NCI-H82 treated with DMSO at 0.1 percent for 48 hours (cell line): ENCODE measurements at regions not wholly inside any gene's neighbourhood (a gene's known extent, or its start where the extent isn't known, plus 50 kb on each side); places are given as distances from the start of the nearest gene placed in this dataset.
"Not testable (repeated sequence)": the region's sequence is repeated elsewhere in the genome, so short reads cannot be mapped to it uniquely, and the experiment has no call there.

ENCODE experiments used
- DNase-seq: peaks from one replicate; lab custom pipeline; 2025; ENCODE audit not compliant: unreplicated experiment; lab: John Stamatoyannopoulos, UW

DNA sequence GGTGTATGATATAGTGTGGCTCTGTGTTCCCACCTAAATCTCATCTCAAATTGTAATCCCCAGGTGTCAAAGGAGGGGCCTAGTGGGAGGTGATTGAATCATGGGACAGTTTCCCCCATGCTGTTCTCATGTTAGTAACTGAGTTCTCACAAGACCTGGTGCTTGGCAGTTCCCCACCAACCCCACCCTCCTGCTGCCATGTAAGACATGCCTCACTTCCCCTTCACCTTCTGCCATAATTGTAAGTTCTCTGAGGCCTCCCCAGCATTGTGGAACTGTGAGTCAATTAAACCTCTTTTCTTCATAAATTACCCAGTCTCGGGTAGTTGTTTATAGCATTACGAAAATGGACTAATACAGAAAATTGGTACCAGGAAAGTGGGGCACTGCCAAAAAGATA lies 1705.3 kb downstream of the NCAM2 start:
- no peak for DNase-seq

DNA sequence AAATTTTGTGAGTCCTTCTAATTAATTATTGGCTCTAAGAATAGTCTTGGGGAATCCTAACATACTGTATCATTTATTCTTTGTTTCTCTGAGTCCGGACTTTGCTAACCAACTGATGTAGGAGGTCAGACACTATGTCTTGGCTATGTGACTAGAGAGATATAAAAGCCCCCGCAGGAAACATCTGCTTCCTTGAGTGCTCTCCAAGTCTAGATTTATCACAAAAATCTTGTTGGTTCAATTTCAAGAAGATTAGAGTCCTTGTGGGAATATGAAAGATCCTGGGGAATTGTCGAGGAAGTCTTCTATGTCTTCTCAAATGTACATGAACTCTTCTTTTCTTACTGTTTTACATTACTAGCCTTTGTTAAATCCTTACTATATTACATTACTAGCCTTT lies 1712.5 kb downstream of the NCAM2 start:
- no peak for DNase-seq

DNA sequence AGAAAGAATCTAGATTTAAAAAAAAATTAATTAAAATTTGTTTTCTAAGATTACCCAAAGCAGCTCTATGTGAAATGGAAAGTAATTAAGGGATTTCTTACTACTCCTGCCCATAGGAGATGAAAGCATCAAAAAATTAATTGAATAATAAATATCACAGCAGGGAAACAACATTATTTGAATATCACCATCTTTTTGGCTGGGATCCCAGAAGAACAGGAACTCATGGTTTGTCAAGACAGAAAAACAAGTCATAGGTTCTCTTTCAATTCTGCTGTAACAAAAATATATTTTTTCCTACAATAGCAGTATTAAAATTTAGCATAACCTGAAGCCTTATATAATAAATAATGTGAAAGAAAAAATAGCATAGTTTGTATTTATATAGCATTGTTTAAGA lies 1713.4 kb downstream of the NCAM2 start:
- DNase-seq = no peak

DNA sequence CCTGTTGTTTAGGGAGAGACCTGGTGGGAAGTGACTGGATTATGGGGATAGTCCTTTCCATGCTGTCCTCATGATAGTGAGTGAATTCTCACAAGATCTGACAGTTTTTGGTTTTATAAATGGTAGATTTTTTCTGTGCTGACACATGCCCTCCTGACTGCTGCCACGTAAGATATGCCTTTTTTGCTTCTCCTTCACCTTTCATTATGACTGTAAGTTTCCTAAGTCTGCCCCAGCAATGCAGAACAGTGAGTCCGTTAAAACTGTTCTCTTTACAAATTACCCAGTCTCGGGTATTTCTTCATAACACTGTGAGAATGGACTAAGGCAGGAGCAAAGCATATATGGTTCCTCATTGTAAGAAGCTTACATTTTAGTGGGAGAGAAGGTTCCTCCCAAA lies 1727.2 kb downstream of the NCAM2 start:
- no peak for DNase-seq

DNA sequence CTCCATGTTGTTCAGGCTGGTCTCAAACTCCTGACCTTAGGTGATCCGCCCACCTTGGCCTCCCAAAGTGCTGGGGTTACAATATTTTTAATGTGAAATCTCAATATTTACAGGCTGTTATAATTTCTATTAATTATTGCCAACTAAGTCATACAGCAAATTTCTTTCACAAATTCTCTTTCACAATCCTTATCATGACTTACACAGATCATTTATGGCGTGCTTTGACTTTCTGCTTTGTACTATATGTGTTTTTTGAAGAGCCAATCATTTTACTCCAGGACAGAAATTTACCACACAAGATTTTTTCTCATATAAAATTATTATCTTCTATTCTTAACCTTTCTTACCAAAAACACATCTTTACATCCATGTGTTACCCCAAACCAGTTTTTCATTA lies 1729.9 kb downstream of the NCAM2 start:
- DNase-seq = no peak

DNA sequence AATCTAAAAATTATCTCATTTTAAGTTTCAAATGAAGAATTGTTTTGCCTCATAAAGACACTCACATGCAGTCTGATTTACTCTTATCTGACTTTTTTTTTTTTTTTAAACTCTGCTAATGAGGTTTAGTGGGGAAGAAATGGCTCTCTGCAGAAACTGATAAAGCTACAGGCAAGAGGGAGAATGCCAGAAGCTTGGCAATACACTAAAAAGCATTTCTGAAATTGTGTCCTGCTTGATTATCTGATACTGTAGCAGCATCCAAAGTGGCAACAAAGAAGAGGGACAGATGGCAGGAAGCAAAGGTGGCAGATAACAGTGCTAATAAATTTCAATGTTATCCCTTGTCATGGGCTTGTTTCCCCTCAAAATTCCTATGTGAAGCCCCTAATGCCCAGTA lies 1744.9 kb downstream of the NCAM2 start:
- no peak for DNase-seq

DNA sequence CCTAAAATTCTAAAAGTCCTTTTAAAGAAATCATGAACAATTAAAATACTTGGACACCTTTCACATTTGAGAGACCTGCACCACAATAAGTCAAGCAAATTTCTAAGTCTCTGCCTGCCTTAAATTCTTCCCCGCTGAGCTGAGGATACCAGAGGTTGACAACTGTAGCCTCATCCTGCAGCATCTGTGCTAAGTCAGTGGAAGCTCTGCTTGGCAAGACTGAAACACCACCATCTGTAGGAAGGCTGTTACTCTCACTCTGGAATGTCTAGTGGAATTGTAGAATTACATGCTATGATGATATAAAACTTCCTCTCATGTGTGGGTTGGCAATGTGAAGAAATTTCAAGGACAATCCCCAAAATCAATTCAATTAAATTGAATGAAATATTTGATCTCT lies 1756.5 kb downstream of the NCAM2 start:
- DNase-seq = no peak

DNA sequence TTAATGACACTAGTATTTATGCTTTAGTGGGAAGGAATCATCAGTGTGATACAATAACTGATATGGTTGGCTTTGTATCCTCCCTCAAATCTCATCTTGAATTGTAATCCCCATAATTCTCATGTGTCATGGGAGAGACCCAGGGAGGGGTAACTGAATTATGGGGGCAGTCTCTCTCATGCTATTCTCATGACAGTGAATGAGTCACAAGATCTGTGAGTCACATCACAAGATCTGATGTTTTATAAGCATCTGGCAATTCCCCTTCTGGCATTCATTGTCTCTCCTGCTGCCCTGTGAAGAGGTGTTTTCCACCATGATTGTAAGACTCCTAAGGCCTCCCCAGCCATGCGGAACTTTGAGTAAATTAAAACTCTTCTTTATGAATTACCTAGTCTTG lies 1760.3 kb downstream of the NCAM2 start:
- no peak for DNase-seq

DNA sequence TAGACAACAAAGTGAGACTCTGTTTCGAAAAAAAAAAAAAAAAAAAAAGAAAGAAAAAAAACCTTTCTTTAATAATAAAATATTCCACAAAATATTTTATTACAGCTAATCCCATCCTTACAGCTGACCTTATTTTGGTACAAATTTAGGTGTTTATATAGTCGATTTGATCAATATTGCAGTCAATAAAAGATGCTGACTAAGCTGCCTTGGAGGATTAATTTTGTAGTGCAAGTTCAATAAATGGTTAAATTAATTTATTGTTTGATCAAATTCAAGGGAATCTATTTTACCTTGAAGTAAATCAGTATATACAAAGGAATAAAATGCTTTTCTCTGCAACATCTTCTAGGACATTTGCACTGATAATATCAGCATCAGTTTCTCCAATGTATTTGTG lies 1764.3 kb downstream of the NCAM2 start:
- DNase-seq = no peak

DNA sequence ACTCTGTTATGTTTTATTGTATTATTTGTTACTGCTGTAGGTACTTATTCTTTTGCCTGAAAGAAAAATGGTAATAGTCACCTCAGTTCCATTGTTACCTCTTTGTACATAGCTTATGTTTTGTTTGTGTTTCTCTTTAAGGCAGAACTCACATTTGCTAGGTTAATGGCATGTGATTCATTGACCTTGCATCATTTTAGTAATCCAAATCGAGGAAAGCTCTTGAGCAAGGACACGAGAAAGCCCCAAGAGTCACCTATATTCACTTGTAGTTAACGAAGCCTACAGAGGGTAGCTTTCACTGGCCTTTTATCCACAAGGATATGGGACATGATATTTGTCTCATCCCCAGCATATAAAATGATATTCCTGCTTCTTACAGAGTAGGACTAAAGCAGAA lies 1765.2 kb downstream of the NCAM2 start:
- DNase-seq = no peak

DNA sequence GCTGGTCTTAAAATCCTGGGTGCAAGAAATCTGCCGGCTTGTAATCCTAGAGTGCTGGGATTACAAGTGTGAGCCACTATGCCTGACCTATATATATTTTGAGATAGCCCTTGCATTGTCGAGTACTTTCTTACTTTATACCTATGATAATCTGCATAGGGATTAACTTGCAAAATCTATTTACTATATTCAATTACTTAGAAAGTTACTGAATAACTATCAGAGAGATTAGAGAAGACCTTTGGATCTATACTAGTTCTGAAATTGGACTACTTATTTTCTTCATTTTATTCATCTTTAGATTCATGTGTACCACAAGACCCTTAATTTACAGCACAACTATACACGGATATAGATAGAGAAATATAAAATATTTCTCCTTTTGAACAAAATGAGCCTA lies 1766.0 kb downstream of the NCAM2 start:
- no peak for DNase-seq

DNA sequence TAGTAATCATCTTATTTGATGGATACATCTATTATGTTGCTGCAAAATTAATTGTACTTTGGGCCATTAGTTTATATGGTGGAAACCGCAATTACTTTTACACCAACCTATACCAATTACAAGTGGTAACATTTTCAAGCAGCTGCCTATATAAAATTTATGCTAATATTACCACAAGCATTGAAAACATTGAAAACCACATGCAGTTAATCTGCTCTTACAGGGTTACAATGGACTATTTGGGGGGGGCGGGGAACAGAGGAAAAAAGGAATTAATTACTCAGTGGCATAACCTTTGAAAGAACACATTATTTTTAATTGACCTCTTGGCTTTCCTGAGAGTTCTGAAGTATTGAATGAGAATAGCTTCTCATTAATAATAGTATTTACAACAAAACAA lies 1793.2 kb downstream of the NCAM2 start:
- no peak for DNase-seq

DNA sequence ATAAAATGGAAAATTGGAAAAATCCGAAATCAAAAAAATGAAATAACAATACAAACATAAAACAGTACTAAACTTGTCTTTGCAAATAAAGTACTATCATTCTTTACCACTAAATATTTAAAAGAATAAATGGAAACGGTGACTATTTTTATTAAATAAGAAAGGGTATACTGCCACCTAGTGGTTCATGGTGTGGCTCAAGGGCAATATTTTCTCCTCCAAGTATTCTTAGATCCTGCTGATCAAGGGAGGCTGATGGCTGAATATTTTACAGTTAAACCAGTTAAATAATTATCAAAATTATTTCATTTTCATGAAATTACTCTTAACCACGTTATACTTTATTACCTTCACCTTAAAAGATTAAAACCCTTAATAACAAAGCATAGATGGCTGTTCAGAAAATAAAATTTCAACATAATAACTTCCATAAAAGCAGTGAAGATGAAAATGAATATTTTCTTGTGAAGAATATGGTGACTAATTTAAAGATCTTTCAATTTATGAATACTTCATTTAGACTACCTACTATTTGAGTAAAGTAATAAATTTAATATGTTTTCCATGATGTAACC lies 1793.9 kb downstream of the NCAM2 start:
- DNase-seq = peak; percentile 12

DNA sequence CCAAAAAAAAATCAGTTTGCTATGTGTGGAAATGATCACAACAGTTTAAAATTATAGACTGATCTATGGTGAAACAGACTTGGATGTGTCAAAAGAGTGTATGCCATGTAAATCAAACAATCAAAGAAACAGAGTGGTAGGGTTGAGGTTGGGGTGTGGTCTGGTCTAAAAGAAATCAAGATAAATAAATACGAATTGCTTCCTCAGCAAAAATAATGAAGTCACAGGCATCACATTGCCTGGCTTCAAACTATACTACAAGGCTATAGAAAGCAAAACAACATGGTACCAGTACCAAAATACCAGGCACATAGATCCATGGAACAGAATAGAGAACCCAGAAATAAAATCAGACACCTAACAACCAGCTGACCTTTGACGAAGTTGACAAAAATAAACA lies 1796.9 kb downstream of the NCAM2 start:
- no peak for DNase-seq

DNA sequence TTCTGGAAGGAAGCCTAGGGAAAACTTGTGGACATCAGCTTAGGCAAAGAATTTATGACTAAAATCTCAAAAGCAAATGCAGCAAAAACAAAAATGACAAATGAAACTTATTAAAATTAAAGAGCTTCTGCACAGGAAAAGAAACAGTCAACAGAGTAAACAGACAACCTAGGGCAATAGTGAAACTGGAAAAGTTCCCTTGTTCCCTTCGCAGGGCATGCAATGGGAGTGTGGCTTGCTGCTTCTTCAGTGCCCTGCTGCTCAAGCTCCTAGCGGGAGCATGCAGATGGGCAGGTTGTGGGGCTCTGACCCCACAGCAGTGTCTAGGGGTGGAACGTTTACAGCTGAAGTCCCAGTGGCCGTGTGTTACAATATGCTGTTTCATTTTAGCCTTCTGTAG lies 1797.4 kb downstream of the NCAM2 start:
- no peak for DNase-seq

DNA sequence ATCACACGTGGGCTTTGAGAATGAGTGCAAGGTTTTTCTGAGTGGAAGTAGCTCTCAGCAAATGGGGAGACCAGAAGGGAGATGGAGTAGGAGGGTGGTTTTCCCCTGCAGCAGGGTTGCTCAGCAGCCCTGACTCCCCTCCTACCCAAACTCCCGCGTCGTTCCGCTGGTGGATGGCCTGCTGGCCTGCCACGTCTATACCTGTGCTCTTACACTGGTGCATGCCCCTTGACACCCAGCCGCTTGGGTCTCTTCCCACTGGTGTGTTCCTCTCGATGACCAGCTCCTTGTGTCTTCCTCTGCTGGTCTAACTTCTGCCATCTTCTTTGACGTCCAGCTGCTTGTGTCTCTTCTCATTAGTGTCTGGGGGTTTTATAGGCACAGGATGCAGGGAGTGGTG lies 1797.9 kb downstream of the NCAM2 start:
- no peak for DNase-seq

DNA sequence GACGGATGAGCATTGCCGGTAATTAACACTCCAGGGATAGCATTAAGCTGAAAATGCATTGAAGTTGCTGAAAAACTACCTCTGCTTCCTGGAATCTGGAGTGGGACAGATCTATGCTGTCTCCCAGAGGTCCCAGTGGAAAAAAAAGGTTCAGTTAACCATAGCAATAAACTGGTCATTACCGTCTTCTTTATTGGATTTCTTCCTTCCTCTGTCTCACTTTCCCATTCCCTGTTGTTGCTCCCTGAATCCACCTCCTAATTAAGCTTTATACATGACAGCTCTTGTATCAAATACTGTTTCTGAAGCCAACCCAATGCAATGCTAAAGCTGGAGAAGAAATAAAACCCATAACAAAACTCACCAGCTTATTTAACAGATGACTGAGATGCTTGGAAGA lies 1805.9 kb downstream of the NCAM2 start:
- DNase-seq = peak; percentile 1

DNA sequence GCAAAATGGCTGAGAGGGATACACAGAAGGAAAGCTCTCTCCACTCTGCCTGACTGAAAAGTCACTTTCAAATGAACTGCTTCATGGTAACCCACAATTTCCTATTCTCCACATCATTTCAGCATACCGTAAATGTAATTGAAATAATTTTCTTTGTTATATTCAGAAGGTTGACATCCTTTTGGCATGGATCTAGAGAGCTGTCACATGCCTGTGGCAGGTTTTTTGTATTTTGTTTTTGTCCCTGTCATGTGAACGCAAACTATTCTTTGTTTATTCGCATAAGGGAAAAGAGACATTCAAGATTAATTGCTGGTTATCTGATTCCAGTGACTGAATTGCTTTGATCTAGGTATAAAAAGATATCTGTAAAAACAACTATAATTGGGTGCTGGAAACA lies 1808.1 kb downstream of the NCAM2 start:
- no peak for DNase-seq

DNA sequence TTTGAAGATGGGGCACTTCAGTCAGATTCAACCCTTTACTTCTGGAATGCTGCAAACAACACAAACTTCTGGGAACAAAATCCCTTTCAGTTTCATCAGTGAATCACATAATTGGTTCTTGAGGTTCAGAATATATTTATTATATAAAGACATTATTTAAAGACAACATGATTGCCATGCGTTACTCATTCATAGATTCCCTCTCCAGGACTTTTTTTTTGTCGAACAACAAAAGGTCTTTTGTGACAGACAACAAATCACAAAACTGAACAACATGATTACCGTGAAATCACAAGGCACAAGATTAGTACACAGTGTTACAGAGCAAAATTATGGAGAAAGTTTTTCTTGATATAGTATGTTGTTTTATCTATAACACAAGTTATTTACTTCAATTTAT lies 1815.0 kb downstream of the NCAM2 start:
- DNase-seq = no peak

DNA sequence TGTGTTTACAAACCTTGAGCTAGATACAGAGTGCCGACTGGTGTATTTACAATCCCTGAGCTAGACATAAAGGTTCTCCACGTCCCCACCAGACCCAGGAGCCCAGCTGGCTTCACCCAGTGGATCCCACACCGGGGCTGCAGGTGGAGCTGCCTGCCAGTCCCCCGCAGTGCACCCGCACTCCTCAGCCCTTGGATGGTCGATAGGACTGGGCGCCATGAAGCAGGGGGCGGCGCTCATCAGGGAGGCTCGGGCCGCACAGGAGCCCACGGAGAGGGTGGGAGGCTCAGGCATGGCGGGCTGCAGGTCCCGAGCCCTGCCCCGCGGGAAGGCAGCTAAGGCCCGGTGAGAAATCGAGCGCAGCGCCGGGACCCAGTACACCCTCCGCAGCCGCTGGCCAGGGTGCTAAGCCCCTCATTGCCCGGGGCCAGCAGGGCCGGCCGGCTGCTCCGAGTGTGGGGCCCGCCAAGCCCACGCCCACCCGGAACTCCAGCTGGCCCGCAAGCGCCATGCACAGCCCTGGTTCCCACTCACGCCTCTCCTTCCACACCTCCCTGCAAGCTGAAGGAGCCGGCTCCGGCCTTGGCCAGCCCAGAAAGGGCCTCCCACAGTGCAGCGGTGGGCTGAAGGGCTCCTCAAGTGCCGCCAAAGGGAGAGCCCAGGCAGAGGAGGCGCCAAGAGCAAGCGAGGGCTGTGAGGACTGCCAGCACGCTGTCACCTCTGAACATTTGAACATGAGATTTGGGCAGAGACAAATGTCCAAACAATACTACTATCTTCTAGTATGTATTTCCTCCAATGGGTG lies 1820.7 kb downstream of the NCAM2 start:
- not testable (repeated sequence) for DNase-seq

DNA sequence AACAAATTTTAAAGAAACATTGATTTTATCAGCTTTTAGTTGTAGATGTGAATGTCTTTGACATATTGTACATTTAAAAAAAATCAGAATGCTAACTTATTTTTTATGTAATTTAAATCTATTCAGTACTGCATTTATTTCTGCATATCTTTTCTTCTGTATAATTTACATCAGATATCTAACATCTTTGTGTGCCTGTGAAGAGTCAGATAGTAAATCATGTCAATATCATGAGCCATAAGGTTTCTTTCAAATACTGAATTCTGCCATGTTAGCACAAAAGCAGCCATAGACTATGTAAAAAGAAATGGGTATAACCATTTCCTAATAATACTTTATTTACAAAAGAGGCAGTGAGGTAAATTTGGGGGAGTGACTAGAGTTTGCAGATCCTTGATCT lies 1829.2 kb downstream of the NCAM2 start:
- DNase-seq = no peak

DNA sequence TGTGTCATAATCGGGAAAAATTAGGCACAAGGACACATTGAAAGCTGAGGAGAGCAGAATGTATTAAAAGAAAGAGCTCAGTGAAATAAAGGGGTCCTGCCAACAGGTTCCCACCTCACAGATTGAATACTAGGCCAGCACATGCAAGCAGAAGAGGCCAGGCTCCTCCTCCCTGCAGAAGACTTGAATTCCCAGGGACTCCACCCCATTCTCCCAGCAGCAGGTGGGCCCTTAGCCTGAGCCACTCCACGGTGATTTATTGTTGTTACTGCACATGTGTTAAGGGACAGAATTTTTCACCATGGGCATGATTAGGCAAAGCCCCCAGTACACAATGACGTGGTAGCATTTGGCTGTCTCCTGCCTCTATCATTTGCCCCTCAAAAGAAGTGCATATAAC lies 1844.7 kb downstream of the NCAM2 start:
- no peak for DNase-seq

DNA sequence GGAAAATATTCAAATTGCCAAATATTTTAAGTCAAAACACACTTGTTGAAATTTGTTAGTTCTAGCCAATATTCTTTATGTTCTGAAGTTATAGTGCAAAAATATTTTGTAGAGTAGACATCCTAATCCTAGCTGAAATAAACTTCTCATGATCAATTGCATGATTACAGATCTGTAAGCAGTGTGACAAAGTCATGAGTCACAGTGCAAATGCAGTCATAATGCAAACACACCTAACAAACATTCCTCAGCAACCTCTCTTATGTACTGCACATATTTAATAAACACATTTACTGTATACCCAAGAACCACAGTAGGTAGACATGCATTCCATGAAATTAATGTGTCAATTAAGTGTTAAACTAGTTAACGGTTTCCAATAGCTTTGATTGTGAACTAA lies 1857.4 kb downstream of the NCAM2 start:
- no peak for DNase-seq
